ENCODE measurements at regions not wholly inside any gene's neighbourhood (a gene's known extent, or its start where the extent isn't known, plus 50 kb on each side); places are given as distances from the start of the nearest gene placed in this dataset.

- no peak overlapping the region for H3K27ac ChIP-seq
- no peaks in the 10 kb centered on the region for H3K36me3 ChIP-seq
- no peak for DNase-seq
- H3K9me3 ChIP-seq (replicated peaks), result no peaks in the 10 kb centered on the region
- no peaks in the 10 kb centered on the region for H3K4me1 ChIP-seq
- no peak overlapping the region for H3K4me3 ChIP-seq
- peaks cover 15% of the 10 kb centered on the region; the same call in 1 of the 2 replicates for H3K27me3 ChIP-seq
Observed at GRCh38 chr17:77763023-77763422, 195.5 kb upstream of the TNRC6C start.

- Histone ChIP-seq H3K27ac (no peak overlapping the region), H3K4me3 (no peak overlapping the region), H3K4me1 (no peaks in the 10 kb centered on the region), H3K27me3 (peaks cover 16% of the 10 kb centered on the region; the same call in 1 of the 2 replicates), H3K36me3 (no peaks in the 10 kb centered on the region), H3K9me3 (replicated peaks) (no peaks in the 10 kb centered on the region)
- DNase-seq, result no peak
Observed at GRCh38 chr17:77763575-77763974, 194.9 kb upstream of the TNRC6C start.

GRCh38 chr17:77765292-77765691, 193.2 kb upstream of the TNRC6C start:
- H3K4me1 ChIP-seq, result no peaks in the 10 kb centered on the region
- no peak overlapping the region for H3K4me3 ChIP-seq
- DNase-seq, result no peak
- no peaks in the 10 kb centered on the region for H3K9me3 ChIP-seq (replicated peaks)
- no peak overlapping the region for H3K27ac ChIP-seq
- no peaks in the 10 kb centered on the region for H3K36me3 ChIP-seq
- H3K27me3 ChIP-seq, result peaks cover 29% of the 10 kb centered on the region; the same call in 1 of the 2 replicates

GRCh38 chr17:77767148-77767547, 191.4 kb upstream of the TNRC6C start:
- peaks cover 29% of the 10 kb centered on the region; the same call in 1 of the 2 replicates for H3K27me3 ChIP-seq
- H3K36me3 ChIP-seq, result no peaks in the 10 kb centered on the region
- no peaks in the 10 kb centered on the region for H3K9me3 ChIP-seq (replicated peaks)
- H3K27ac ChIP-seq, result no peak overlapping the region
- DNase-seq, result no peak
- H3K4me1 ChIP-seq, result no peaks in the 10 kb centered on the region
- H3K4me3 ChIP-seq, result no peak overlapping the region

GRCh38 chr17:77768248-77768852, 190.2 kb upstream of the TNRC6C start:
- no peaks in the 10 kb centered on the region for H3K36me3 ChIP-seq
- no peak for DNase-seq
- no peak overlapping the region for H3K4me3 ChIP-seq
- H3K27me3 ChIP-seq, result peaks cover 29% of the 10 kb centered on the region; the same call in 1 of the 2 replicates
- no peaks in the 10 kb centered on the region for H3K9me3 ChIP-seq (replicated peaks)
- H3K4me1 ChIP-seq, result no peaks in the 10 kb centered on the region
- no peak overlapping the region for H3K27ac ChIP-seq

- H3K4me1 ChIP-seq, result no peaks in the 10 kb centered on the region
- H3K4me3 ChIP-seq, result no peak overlapping the region
- peak in 1 of 2 experiments; percentile 23 for DNase-seq
- H3K27ac ChIP-seq, result no peak overlapping the region
- no peaks in the 10 kb centered on the region for H3K9me3 ChIP-seq (replicated peaks)
- H3K36me3 ChIP-seq, result no peaks in the 10 kb centered on the region
- peaks cover 23% of the 10 kb centered on the region; the same call in 1 of the 2 replicates for H3K27me3 ChIP-seq
Observed at GRCh38 chr17:77769215-77769614, 189.3 kb upstream of the TNRC6C start.

- H3K9me3 ChIP-seq (replicated peaks), result no peaks in the 10 kb centered on the region
- DNase-seq, result no peak
- H3K27ac ChIP-seq, result no peak overlapping the region
- peaks cover 19% of the 10 kb centered on the region; the same call in 1 of the 2 replicates for H3K27me3 ChIP-seq
- no peak overlapping the region for H3K4me3 ChIP-seq
- no peaks in the 10 kb centered on the region for H3K36me3 ChIP-seq
- no peaks in the 10 kb centered on the region for H3K4me1 ChIP-seq
Observed at GRCh38 chr17:77769762-77770161, 188.7 kb upstream of the TNRC6C start.

- no peak for DNase-seq
- Histone ChIP-seq H3K9me3 (replicated peaks) (no peaks in the 10 kb centered on the region), H3K4me1 (no peaks in the 10 kb centered on the region), H3K36me3 (no peaks in the 10 kb centered on the region), H3K27me3 (peaks cover 14% of the 10 kb centered on the region; the same call in 1 of the 2 replicates), H3K27ac (no peak overlapping the region), H3K4me3 (no peak overlapping the region)
Observed at GRCh38 chr17:77770331-77771105, 188.0 kb upstream of the TNRC6C start.

GRCh38 chr17:77771145-77771544, 187.4 kb upstream of the TNRC6C start:
- Histone ChIP-seq H3K27ac (no peak overlapping the region), H3K4me3 (no peak overlapping the region), H3K9me3 (replicated peaks) (no peaks in the 10 kb centered on the region), H3K4me1 (no peaks in the 10 kb centered on the region), H3K36me3 (no peaks in the 10 kb centered on the region), H3K27me3 (peaks cover 14% of the 10 kb centered on the region; the same call in 1 of the 2 replicates)
- no peak for DNase-seq

GRCh38 chr17:77771587-77771986, 186.9 kb upstream of the TNRC6C start:
- DNase-seq, result no peak
- no peaks in the 10 kb centered on the region for H3K36me3 ChIP-seq
- no peaks in the 10 kb centered on the region for H3K9me3 ChIP-seq (replicated peaks)
- no peak overlapping the region for H3K27ac ChIP-seq
- peaks cover 14% of the 10 kb centered on the region; the same call in 1 of the 2 replicates for H3K27me3 ChIP-seq
- H3K4me3 ChIP-seq, result no peak overlapping the region
- no peaks in the 10 kb centered on the region for H3K4me1 ChIP-seq

GRCh38 chr17:77771998-77772397, 186.5 kb upstream of the TNRC6C start:
- Histone ChIP-seq H3K4me1 (no peaks in the 10 kb centered on the region), H3K27me3 (peaks cover 14% of the 10 kb centered on the region; the same call in 1 of the 2 replicates), H3K27ac (no peak overlapping the region), H3K36me3 (no peaks in the 10 kb centered on the region), H3K4me3 (no peak overlapping the region), H3K9me3 (replicated peaks) (no peaks in the 10 kb centered on the region)
- no peak for DNase-seq

- DNase-seq, result peak; percentile 81 to 88
- no peak overlapping the region for H3K4me3 ChIP-seq
Observed at GRCh38 chr17:77772461-77772897, 186.0 kb upstream of the TNRC6C start.

GRCh38 chr17:77772899-77773358, 185.6 kb upstream of the TNRC6C start:
- H3K27ac ChIP-seq, result no peak overlapping the region
- H3K27me3 ChIP-seq, result peaks cover 14% of the 10 kb centered on the region; the same call in 1 of the 2 replicates
- H3K9me3 ChIP-seq (replicated peaks), result no peaks in the 10 kb centered on the region
- no peak for DNase-seq
- H3K4me3 ChIP-seq, result no peak overlapping the region
- H3K36me3 ChIP-seq, result no peaks in the 10 kb centered on the region
- no peaks in the 10 kb centered on the region for H3K4me1 ChIP-seq

More at GRCh38 chr17:77772461-77772897, 186.0 kb upstream of the TNRC6C start:
- H3K27me3 ChIP-seq, result peaks cover 14% of the 10 kb centered on the region; the same call in 1 of the 2 replicates
- H3K36me3 ChIP-seq, result no peaks in the 10 kb centered on the region
- no peaks in the 10 kb centered on the region for H3K4me1 ChIP-seq
- H3K9me3 ChIP-seq (replicated peaks), result no peaks in the 10 kb centered on the region
- no peak overlapping the region for H3K27ac ChIP-seq

GRCh38 chr17:77774182-77774581, 184.3 kb upstream of the TNRC6C start:
- no peak overlapping the region for H3K27ac ChIP-seq
- H3K4me3 ChIP-seq, result no peak overlapping the region
- H3K27me3 ChIP-seq, result peaks cover 8% of the 10 kb centered on the region; the same call in 1 of the 2 replicates
- H3K4me1 ChIP-seq, result no peaks in the 10 kb centered on the region
- no peaks in the 10 kb centered on the region for H3K9me3 ChIP-seq (replicated peaks)
- no peak for DNase-seq
- no peaks in the 10 kb centered on the region for H3K36me3 ChIP-seq
